Epithelial cell of prostate (primary cell): ENCODE measurements at regions not wholly inside any gene's neighbourhood (a gene's known extent, or its start where the extent isn't known, plus 50 kb on each side); places are given as distances from the start of the nearest gene placed in this dataset.
"Not testable (repeated sequence)": the region's sequence is repeated elsewhere in the genome, so short reads cannot be mapped to it uniquely, and the experiment has no call there.

Experiments
- DNase-seq: peaks from one replicate; pipeline ENCODE4 v3.0.0-alpha.2; 2011; ENCODE audit warnings: low read depth, low spot score
- H3K27ac ChIP-seq: fragments of 450-650 bp; 2 replicates; pipeline ENCODE4 v1.5.1; 2017; ENCODE audit warnings: mild to moderate bottlenecking

GRCh38 chr14:48751293-48751692 lies 834.9 kb downstream of the RPS29 start:
- no peak overlapping the region for H3K27ac ChIP-seq
- no peak for DNase-seq

DNA sequence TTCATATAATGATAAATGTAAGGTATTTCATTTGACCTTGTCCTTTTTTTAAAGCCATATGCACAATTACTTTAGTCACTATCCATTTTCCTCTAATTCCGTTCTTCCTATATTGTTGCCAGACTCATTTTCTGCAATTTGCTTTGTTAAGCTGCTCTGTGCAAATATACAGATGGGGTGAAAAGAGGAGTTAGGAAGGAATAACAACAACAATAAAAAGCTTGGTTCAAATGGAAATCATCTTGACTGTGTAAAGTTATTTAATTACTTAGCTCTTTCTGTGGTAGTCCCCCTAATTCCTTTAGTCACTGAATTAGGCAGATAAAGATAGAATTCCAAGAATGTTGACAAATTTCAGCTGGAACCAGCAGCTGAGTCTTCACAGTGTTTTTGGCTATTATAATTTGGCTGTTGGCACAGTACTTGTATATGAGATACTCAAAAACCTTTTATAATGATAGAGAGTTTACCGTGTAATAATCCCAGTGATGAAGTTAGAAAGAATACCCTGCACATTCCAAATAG lies 838.0 kb downstream of the RPS29 start:
- DNase-seq, result no peak

GRCh38 chr14:48747561-48748089 lies 838.6 kb downstream of the RPS29 start:
- H3K27ac ChIP-seq, result no peak overlapping the region
- no peak for DNase-seq

More for the DNA sequence above, 838.0 kb downstream of the RPS29 start:
- no peak overlapping the region for H3K27ac ChIP-seq

DNA sequence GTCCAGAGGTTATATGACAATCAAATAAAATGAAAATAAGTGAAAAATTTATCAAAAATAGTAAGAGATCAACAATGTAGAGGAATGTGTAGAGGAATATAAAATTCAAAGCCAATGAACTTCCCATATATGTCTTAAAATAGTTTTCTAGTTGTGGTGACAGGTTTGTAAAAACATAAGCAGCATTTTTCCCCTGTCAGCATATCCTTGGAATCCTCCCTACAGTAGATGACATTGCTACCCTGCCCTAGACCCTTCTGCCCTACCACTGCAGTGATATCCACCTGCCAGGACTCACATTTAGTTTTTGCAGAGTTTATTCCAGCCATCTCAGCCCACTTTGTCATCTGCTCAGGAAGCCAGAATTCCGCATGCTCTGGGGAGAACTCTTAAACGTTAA lies 842.0 kb downstream of the RPS29 start:
- H3K27ac ChIP-seq, result no peak overlapping the region
- DNase-seq, result no peak

DNA sequence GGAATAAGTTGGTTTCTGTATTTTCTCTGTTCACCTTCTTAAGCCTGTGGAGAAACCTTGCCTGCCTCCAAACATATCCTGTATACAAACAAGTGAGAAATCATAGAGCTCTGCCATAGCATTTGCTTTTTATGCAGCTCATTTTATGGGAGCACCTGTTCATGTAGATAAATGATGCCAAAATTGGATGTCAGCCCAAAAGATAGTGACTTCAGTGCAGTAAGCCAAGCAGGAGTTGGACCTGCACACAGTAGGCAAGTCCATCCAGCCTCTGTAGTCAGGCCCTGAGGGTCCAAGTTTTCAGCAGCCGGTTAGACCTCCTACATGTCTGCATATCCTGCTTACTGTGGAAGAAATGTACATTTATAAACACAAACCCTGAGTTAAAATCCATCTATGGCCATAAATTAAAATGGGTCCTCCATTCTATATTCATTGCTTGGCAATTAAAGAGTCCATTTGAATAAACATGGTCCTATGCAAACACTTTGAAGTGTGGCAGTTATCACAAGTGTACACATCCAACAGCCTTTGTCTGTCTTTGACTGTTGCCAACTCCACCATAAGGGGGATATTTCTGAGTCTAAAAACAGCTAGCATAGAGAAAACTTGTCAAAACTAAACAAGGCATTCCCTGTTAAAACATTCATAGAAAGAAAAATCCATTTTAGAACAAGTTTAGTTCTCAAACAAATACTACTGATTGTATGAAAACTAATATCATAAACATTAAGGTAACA lies 847.8 kb downstream of the RPS29 start:
- no peak for DNase-seq

DNA sequence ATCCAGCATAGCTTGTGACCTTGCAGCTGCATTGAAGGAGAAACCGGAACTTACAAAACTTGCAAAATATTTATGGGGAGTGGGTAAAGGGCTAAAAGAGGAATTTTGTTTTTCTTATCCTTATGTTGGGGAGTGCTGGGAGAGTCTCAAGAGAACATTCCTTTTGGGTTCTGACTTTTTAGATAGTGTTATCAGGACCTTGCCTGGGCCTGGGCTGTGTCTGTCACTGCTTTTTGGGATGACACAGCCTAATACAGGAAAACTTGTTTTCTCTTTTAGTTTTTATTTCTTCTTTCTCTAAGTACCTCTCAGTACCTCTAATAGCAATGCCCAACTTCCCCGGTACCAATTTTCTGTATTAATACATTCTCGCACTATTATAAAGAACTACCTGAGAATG lies 850.6 kb downstream of the RPS29 start:
- DNase-seq, result no peak

More for the DNA sequence above, 847.8 kb downstream of the RPS29 start:
- no peak overlapping the region for H3K27ac ChIP-seq

DNA sequence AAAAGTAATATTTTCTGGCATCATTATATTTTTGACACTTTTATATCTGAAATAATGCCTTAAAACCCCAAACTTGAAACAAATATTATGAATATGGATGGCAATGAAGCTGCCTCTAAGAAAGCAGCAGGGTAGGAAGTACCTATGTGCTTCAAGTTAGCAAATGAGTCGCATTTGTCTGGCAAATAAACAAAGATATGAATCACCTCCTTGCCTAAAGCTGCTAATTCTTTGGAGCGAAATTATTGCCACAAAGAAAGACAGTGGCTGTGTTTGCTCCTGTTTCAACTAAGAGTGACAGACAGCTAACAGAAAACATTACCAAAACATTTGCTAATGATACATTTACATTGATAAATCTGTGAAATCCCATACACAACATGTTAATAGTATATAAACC lies 854.9 kb downstream of the RPS29 start:
- no peak for DNase-seq
- no peak overlapping the region for H3K27ac ChIP-seq

More for the DNA sequence above, 850.6 kb downstream of the RPS29 start:
- no peak overlapping the region for H3K27ac ChIP-seq

DNA sequence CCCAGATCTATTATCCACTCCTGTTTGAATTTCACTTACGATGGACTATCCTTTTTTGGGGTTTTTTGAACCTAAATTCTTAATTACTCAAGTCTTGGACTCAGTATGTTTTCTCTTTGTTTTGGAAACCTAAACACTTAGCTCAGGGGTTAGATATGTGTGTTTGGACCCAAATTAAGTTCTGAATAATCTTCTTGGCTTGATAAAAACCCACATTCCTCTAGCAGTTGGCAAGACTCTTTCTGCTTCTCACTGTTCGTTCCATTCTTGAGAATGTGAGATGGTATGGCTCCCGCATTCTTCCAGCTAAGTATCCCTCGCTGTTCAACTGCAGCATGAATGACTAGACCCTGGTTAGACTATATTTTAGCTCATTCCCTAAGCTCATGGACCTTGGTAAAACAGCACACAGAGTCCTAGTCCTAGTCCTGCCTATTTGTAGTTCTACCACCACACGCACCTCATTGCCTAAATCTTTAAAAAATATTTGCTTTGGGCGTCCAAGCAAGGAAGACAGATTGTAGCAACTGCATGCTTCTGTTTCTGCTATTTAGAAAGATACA lies 860.0 kb downstream of the RPS29 start:
- DNase-seq, result no peak
- H3K27ac ChIP-seq, result no peak overlapping the region

GRCh38 chr14:48725051-48725734 lies 861.0 kb downstream of the RPS29 start:
- H3K27ac ChIP-seq, result no peak overlapping the region
- DNase-seq, result no peak

- no peak overlapping the region for H3K27ac ChIP-seq
- no peak for DNase-seq
Observed at GRCh38 chr14:48723841-48724495, 862.2 kb downstream of the RPS29 start.

DNA sequence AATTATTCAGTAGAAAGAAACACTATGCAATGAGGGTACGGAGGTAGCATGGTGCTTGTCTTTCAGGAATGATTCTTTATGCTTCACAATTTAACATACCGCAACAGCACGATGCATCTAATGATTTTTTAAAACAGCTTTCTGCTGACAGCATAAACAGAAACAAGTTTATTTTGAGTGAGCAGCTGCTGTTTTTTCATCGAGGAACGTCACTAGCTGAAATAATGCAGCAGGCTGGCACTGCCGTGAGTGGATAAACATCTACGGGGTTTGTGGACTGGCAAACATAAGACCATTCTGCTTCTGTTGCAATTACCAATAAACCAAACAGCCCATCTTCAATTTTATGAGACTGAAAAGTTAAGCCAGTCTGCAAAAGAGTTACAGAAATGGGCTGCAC lies 871.8 kb downstream of the RPS29 start:
- DNase-seq, result no peak
- H3K27ac ChIP-seq, result no peak overlapping the region

GRCh38 chr14:48710133-48710532 lies 876.0 kb downstream of the RPS29 start:
- DNase-seq, result no peak
- H3K27ac ChIP-seq, result no peak overlapping the region

GRCh38 chr14:48709277-48709785 lies 876.8 kb downstream of the RPS29 start:
- H3K27ac ChIP-seq, result no peak overlapping the region
- DNase-seq, result no peak

GRCh38 chr14:48704639-48705038 lies 881.5 kb downstream of the RPS29 start:
- H3K27ac ChIP-seq, result no peak overlapping the region
- no peak for DNase-seq

- H3K27ac ChIP-seq, result no peak overlapping the region
- DNase-seq, result no peak
Observed at GRCh38 chr14:48703728-48704467, 882.3 kb downstream of the RPS29 start.

DNA sequence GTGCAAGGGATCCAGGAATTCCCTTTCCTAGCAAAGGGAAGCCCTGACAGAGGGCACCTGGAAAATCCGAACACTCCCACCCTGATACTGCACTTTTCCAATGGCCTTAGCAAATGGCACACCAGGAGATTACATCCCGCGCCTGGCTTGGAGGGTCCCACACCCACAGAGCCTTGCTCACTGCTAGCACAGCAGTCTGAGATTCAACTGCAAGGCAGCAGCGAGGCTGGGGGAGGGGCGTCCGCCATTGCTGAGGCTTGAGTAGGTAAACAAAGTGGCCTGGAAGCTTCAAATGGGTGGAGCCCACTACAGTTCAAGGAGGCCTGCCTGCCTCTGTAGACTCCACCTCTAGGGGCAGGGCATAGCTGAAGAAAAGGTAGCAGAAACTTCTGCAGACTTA lies 888.8 kb downstream of the RPS29 start:
- H3K27ac ChIP-seq, result not testable (repeated sequence)

GRCh38 chr14:48693793-48694192 lies 892.4 kb downstream of the RPS29 start:
- DNase-seq, result no peak

More for the DNA sequence above, 888.8 kb downstream of the RPS29 start:
- DNase-seq, result not testable (repeated sequence)

DNA sequence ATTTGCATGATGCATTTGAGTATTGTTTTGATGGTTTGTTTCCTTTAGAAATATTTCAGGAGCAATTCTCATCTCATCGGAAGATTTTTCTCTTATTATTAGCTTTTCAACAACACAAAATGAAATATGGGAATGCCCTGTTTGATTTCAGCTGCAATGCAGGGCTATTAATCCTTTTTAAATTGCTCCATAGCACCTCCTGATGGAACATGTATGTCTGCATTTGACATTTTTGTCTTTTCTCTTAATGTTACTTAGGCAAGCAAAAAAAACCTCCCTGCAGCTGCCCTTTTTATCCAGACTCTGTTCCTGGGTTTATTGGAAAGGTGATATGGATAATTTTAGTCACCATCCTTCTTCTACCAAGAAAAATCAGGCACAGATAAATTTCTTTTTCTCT lies 895.8 kb downstream of the RPS29 start:
- no peak for DNase-seq
- H3K27ac ChIP-seq, result no peak overlapping the region

More at GRCh38 chr14:48693793-48694192, 892.4 kb downstream of the RPS29 start:
- no peak overlapping the region for H3K27ac ChIP-seq

DNA sequence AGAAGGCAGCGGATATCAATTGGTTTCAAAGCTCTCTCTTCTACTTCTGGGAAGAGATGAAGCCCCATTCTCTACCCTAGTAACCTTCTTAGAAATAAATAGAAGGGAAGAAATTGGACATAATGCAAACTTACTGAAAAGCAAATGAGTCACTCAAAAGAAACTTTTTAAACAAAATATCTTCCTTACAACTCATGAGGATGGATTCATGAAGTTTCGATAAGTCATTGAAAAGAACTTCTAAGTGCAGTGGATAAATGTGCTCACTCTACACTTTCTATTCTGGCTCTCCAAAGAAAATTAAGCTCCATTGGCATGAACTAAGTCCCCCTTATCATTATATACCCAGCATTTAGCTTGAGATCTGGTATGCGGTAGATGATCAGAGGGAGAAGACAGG lies 899.5 kb downstream of the RPS29 start:
- H3K27ac ChIP-seq, result no peak overlapping the region
- DNase-seq, result no peak

GRCh38 chr14:48672506-48672905 lies 913.7 kb downstream of the RPS29 start:
- DNase-seq, result no peak
- H3K27ac ChIP-seq, result no peak overlapping the region
